ENCODE measurements at regions not wholly inside any gene's neighbourhood (a gene's known extent, or its start where the extent isn't known, plus 50 kb on each side); places are given as distances from the start of the nearest gene placed in this dataset.

- TF ChIP-seq CTCF (conservative IDR thresholded peaks at IDR 0.05; ENCODE audit: low read depth, low read length), result no peak
- TF ChIP-seq EZH2 (IDR thresholded peaks at IDR 0.05; ENCODE audit: borderline replicate concordance, low read depth, low read length, poor library complexity, severe bottlenecking), result no peak
These were observed 66.3 kb downstream of the CLDN34 start for GRCh38 chrX:10033375-10034007.

Data from A673 (cell line).